ENCODE measurements at regions not wholly inside any gene's neighbourhood (a gene's known extent, or its start where the extent isn't known, plus 50 kb on each side); places are given as distances from the start of the nearest gene placed in this dataset.

- no peak for TF ChIP-seq CTCF (conservative IDR thresholded peaks at IDR 0.05; ENCODE audit: low read depth)
- no peak overlapping the region for H3K27ac ChIP-seq
- ChIA-PET CTCF (no interaction called here), POLR2A (ENCODE audit: low non-redundant PET) (no interaction called here)
- DNase-seq (ENCODE audit: low spot score), result peak; percentile 3
Measured at GRCh38 chr6:91976797-91977196, 1389.9 kb upstream of the MAP3K7 start.

GRCh38 chr6:91970700-91971099, 1383.8 kb upstream of the MAP3K7 start:
- ChIA-PET CTCF (no interaction called here), POLR2A (ENCODE audit: low non-redundant PET) (no interaction called here)
- H3K27ac ChIP-seq, result no peak overlapping the region
- no peak for TF ChIP-seq CTCF (conservative IDR thresholded peaks at IDR 0.05; ENCODE audit: low read depth)
- no peak for DNase-seq (ENCODE audit: low spot score)

- ChIA-PET POLR2A (ENCODE audit: low non-redundant PET) (no interaction called here), CTCF (no interaction called here)
- no peak for TF ChIP-seq CTCF (conservative IDR thresholded peaks at IDR 0.05; ENCODE audit: low read depth)
- H3K27ac ChIP-seq, result no peak overlapping the region
- DNase-seq (ENCODE audit: low spot score), result no peak
Measured at GRCh38 chr6:91965872-91966271, 1379.0 kb upstream of the MAP3K7 start.

DNA sequence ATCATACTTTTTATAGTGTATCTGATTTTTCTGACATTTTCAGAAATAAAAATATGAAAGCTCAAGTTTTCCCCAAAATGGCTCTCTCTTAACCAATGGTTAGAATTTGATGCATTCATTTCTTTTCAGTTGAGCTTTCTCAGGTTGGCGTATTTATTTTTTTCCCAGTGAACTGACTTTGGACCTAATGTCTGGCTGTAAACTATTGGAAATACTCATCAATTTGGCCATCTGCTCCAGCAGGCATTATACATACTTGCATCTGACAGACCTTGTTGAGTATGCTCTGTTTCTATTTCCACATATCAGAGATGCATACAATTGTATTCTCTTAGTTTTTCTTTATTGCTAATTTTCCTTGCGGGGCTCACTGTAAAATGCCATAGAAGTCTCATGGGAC, 1374.8 kb upstream of the MAP3K7 start:
- ChIA-PET POLR2A (ENCODE audit: low non-redundant PET) (no interaction called here), CTCF (no interaction called here)
- DNase-seq (ENCODE audit: low spot score), result no peak
- no peak for TF ChIP-seq CTCF (conservative IDR thresholded peaks at IDR 0.05; ENCODE audit: low read depth)
- H3K27ac ChIP-seq, result no peak overlapping the region

DNA sequence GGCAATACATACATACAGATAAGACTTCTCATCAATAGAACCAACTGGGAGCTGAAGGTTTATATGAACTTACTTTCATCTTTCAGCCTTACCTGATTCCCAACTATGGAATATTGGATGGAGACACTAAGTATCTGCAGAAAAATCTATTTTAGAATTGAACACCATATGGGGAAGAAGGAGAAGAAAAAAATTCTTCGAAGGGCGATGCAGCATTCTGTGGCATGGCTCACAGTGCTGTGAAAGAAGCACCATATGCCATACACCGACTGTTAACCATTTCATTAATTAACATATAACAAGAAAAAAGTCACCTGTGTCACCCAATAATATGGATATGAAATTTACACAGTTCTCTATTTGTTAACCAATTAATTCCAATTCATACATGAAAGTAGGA, 1374.4 kb upstream of the MAP3K7 start:
- ChIA-PET POLR2A (ENCODE audit: low non-redundant PET) (no interaction called here), CTCF (no interaction called here)
- no peak overlapping the region for H3K27ac ChIP-seq
- no peak for DNase-seq (ENCODE audit: low spot score)
- no peak for TF ChIP-seq CTCF (conservative IDR thresholded peaks at IDR 0.05; ENCODE audit: low read depth)

- ChIA-PET CTCF (interaction anchor here (0.7 kb wide), 1 partner anchor 743 kb away, joined by 7 read pairs; no protein-coding TSS in a partner anchor), POLR2A (ENCODE audit: low non-redundant PET) (no interaction called here)
- TF ChIP-seq CTCF (conservative IDR thresholded peaks at IDR 0.05; ENCODE audit: low read depth), result no peak
- no peak overlapping the region for H3K27ac ChIP-seq
- DNase-seq (ENCODE audit: low spot score), result no peak
Measured at GRCh38 chr6:91941838-91942237, 1355.0 kb upstream of the MAP3K7 start.

GRCh38 chr6:91940801-91941200, 1353.9 kb upstream of the MAP3K7 start:
- ChIA-PET POLR2A (ENCODE audit: low non-redundant PET) (no interaction called here), CTCF (interaction anchor here (0.7 kb wide), 1 partner anchor 183 kb away, joined by 5 read pairs; no protein-coding TSS in a partner anchor)
- H3K27ac ChIP-seq, result no peak overlapping the region
- DNase-seq (ENCODE audit: low spot score), result no peak
- no peak for TF ChIP-seq CTCF (conservative IDR thresholded peaks at IDR 0.05; ENCODE audit: low read depth)
